ENCODE measurements at regions not wholly inside any gene's neighbourhood (a gene's known extent, or its start where the extent isn't known, plus 50 kb on each side); places are given as distances from the start of the nearest gene placed in this dataset.

DNA sequence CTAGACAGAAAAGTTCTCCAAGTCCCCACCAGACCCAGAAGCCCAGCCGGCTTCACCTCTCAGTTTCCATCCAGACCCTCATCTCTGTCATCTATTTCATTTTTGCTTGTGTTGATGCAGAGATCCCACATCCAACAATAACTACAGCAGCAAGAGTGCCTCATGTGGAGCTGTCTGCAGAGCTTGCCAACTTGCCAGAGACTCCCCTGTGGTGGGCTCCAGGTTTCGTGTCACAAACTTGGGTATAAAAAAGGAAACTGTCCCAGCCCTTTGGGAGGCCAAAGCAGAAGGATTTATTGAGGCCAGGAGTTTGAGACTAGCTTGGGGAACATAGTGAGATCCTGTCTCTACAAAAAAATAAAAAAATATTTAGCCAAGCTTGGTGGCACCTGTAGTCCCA lies 182.4 kb upstream of the ATP10A start:
- Histone ChIP-seq H3K36me3 (no peaks in the 10 kb centered on the region), H3K27me3 (no peaks in the 10 kb centered on the region), H3K4me3 (no peak overlapping the region), H3K27ac (no peak overlapping the region), H3K4me1 (no peaks in the 10 kb centered on the region), H3K9me3 (no peaks in the 10 kb centered on the region)
- intact Hi-C loops (cut with DNase I): no loop called here
- 40% methylated on average over 1 of the region's 2 CpGs for WGBS (ENCODE audit: insufficient coverage, low coverage, low lambda C conversion rate, missing lambda C conversion rate)
- DNase-seq (no peak), ATAC-seq (no peak)
- TF ChIP-seq, protein P1, sequence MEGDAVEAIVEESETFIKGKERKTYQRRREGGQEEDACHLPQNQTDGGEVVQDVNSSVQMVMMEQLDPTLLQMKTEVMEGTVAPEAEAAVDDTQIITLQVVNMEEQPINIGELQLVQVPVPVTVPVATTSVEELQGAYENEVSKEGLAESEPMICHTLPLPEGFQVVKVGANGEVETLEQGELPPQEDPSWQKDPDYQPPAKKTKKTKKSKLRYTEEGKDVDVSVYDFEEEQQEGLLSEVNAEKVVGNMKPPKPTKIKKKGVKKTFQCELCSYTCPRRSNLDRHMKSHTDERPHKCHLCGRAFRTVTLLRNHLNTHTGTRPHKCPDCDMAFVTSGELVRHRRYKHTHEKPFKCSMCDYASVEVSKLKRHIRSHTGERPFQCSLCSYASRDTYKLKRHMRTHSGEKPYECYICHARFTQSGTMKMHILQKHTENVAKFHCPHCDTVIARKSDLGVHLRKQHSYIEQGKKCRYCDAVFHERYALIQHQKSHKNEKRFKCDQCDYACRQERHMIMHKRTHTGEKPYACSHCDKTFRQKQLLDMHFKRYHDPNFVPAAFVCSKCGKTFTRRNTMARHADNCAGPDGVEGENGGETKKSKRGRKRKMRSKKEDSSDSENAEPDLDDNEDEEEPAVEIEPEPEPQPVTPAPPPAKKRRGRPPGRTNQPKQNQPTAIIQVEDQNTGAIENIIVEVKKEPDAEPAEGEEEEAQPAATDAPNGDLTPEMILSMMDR (IDR thresholded peaks at IDR 0.05): no peak
- no peak for TF ChIP-seq POLR2A (IDR thresholded peaks at IDR 0.05)

DNA sequence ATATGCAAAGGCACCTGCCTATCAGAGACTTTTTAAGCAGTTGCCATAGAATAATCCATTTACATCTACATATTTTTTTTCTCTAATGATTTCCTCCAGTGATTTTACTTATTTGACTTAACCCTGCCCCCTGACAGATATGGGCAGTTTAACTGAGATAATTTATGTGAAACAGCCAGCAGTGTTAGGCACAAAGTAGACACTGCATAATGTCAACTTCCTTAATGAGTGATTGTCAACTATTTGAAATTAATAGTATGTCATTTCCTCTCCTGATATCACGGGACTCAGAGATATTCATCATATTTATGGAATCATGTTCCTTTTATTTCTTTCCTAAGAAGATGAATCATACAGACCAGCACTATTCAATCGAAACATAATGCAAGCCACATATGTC lies 179.9 kb upstream of the ATP10A start:
- ATAC-seq (no peak), DNase-seq (no peak)
- intact Hi-C loops (cut with DNase I): no loop called here
- no peak for TF ChIP-seq POLR2A (IDR thresholded peaks at IDR 0.05)
- TF ChIP-seq, protein P1 (IDR thresholded peaks at IDR 0.05): no peak
- Histone ChIP-seq H3K9me3 (no peaks in the 10 kb centered on the region), H3K27ac (no peak overlapping the region), H3K36me3 (no peaks in the 10 kb centered on the region), H3K27me3 (no peaks in the 10 kb centered on the region), H3K4me3 (no peak overlapping the region), H3K4me1 (no peaks in the 10 kb centered on the region)
- 27% methylated on average over 2 of the region's 2 CpGs for WGBS (ENCODE audit: insufficient coverage, low coverage, low lambda C conversion rate, missing lambda C conversion rate)

DNA sequence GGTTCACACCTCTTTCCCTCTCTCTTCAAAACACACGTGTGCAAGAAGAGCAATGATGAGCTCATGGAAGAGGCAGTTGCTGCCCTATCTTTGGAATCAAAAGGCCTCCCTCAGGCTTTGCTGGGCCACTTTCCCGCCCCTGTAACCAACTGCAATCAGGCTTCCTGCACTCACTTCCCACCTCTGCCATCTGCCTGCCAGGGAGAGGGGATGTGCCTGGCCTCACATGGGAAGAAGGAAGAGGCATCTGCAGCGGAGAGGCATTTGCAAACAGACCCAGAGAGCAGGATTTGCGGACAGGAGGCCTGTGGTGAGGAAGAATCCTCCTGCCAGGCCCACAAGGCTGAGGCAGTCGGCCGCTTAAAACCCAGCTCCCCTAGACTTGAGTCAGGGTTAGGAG lies 175.6 kb upstream of the ATP10A start:
- H3K36me3 ChIP-seq: no peaks in the 10 kb centered on the region
- H3K27me3 ChIP-seq: no peaks in the 10 kb centered on the region
- no peak for DNase-seq
- WGBS (ENCODE audit: insufficient coverage, low coverage, low lambda C conversion rate, missing lambda C conversion rate): 35% methylated on average over 5 of the region's 6 CpGs
- intact Hi-C loops (cut with DNase I): no loop called here
- no peak for TF ChIP-seq POLR2A (IDR thresholded peaks at IDR 0.05)
- TF ChIP-seq, protein P1 (IDR thresholded peaks at IDR 0.05): no peak
- H3K4me3 ChIP-seq: no peak overlapping the region
- no peak for ATAC-seq
- no peaks in the 10 kb centered on the region for H3K9me3 ChIP-seq
- no peak overlapping the region for H3K27ac ChIP-seq
- H3K4me1 ChIP-seq: no peaks in the 10 kb centered on the region

DNA sequence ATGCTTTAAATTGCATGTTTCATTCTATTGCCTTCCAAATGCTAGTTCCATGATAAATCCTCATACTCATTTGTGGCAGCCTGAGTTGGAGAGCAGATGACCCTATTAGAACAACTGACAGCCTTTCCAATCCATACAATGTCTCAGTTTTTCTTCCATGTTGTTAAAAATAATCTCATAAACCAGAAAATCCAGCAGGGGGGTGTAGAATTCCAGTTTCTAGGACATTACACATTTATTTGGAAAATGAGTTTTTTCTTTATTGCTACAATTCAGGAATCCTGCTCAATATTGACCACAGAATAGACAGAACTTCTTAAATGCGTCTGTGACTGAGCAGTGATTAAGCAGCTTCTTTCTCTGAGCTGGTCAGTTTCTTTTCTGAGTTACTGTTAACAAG lies 174.2 kb upstream of the ATP10A start:
- no peak overlapping the region for H3K4me3 ChIP-seq
- DNase-seq: no peak
- TF ChIP-seq POLR2A (IDR thresholded peaks at IDR 0.05): no peak
- TF ChIP-seq, protein P1 (IDR thresholded peaks at IDR 0.05): peak in 1 of 4 donors; percentile 5
- no peaks in the 10 kb centered on the region for H3K4me1 ChIP-seq
- 11% methylated on average over 1 of the region's 1 CpG for WGBS (ENCODE audit: insufficient coverage, low coverage, low lambda C conversion rate, missing lambda C conversion rate)
- H3K27me3 ChIP-seq: no peaks in the 10 kb centered on the region
- intact Hi-C loops (cut with DNase I): no loop called here
- H3K9me3 ChIP-seq: no peaks in the 10 kb centered on the region
- no peak overlapping the region for H3K27ac ChIP-seq
- H3K36me3 ChIP-seq: no peaks in the 10 kb centered on the region
- ATAC-seq: no peak

DNA sequence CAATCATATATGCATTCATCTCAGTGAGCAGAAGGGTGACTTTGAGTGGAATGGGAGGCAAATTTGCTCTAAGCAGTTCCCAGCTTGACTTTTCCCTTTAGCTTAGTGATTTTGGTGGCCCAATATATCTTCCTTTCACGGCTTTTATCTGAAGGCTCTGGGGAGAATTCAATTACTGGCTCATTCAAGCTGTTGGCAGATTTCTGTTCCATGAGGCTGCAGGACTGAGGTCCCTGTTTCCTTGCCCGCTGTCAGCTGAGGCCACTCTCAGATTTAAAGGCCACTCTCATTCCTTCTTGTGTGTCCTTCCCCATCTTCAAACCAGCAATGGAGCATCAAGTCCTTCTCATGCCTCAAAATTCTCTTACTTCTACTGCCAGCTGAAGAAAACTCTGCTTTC lies 170.4 kb upstream of the ATP10A start:
- Histone ChIP-seq H3K27ac (no peak overlapping the region), H3K27me3 (no peaks in the 10 kb centered on the region), H3K36me3 (no peaks in the 10 kb centered on the region), H3K4me3 (no peak overlapping the region), H3K9me3 (no peaks in the 10 kb centered on the region), H3K4me1 (no peaks in the 10 kb centered on the region)
- 49% methylated on average over 2 of the region's 2 CpGs for WGBS (ENCODE audit: insufficient coverage, low coverage, low lambda C conversion rate, missing lambda C conversion rate)
- no peak for ATAC-seq
- TF ChIP-seq, protein P1 (IDR thresholded peaks at IDR 0.05): no peak
- TF ChIP-seq POLR2A (IDR thresholded peaks at IDR 0.05): no peak
- DNase-seq: no peak
- intact Hi-C loops (cut with DNase I): no loop called here
